ENCODE measurements at regions not wholly inside any gene's neighbourhood (a gene's known extent, or its start where the extent isn't known, plus 50 kb on each side); places are given as distances from the start of the nearest gene placed in this dataset.
A peak's percentile ranks its signal among the peaks of the same experiment; 100 is the strongest.

- no peak overlapping the region for H4K91ac ChIP-seq (ENCODE audit: low read depth, low read length, poor library complexity)
- H3K4ac ChIP-seq (ENCODE audit: low read length) = no peak overlapping the region
- no peak for DNase-seq (ENCODE audit: low spot score)
- no peak overlapping the region for H2BK120ac ChIP-seq (ENCODE audit: low read depth, low read length)
- H2AFZ ChIP-seq (ENCODE audit: low read length) = no peak overlapping the region
- no peak overlapping the region for H2BK15ac ChIP-seq (ENCODE audit: low read length)
- no peaks in the 10 kb centered on the region for H3K79me1 ChIP-seq (ENCODE audit: low read depth, low read length)
- H3K9me3 ChIP-seq (replicated peaks in 1 of 2; ENCODE audit: control insufficient read depth in 2 of 2, insufficient read depth in 1 of 2, low read depth in 1 of 2, low read length in 2 of 2) = no peaks in the 10 kb centered on the region
- H3K4me2 ChIP-seq (ENCODE audit: insufficient read depth, low read length, poor library complexity, severe bottlenecking) = no peak overlapping the region
- no peaks in the 10 kb centered on the region for H3K4me1 ChIP-seq (ENCODE audit: control insufficient read depth in 2 of 2, insufficient read depth in 1 of 2, low read depth in 1 of 2, low read length in 2 of 2)
- H3K9ac ChIP-seq (ENCODE audit: low read depth, low read length, poor library complexity) = no peak overlapping the region
- WGBS, 2 donors (ENCODE audit: extremely low coverage in 2 of 2, insufficient read length in 2 of 2, insufficient replicate concordance in 1 of 2) = no CpG with 5 or more reads among the region's 4 CpGs
- no peak overlapping the region for H3K4me3 ChIP-seq (ENCODE audit: low read length in 2 of 2)
- no peak overlapping the region for H2AK5ac ChIP-seq (ENCODE audit: low read depth, low read length)
- no peaks in the 10 kb centered on the region for H3K36me3 ChIP-seq (replicated peaks in 1 of 2; ENCODE audit: control insufficient read depth in 2 of 2, insufficient read depth in 2 of 2, low read length in 2 of 2)
- no peak overlapping the region for H2BK12ac ChIP-seq (ENCODE audit: low read length)
- H3K27ac ChIP-seq (replicated peaks; ENCODE audit: low read length) = no peak overlapping the region
- no peak overlapping the region for H4K8ac ChIP-seq (ENCODE audit: low read depth, low read length)
- no peaks in the 10 kb centered on the region for H3K27me3 ChIP-seq (ENCODE audit: control insufficient read depth in 3 of 3, insufficient read depth in 3 of 3, low read depth in 1 of 3, low read length in 3 of 3)
- H2BK5ac ChIP-seq (ENCODE audit: low read length) = no peak overlapping the region
- H3K18ac ChIP-seq (ENCODE audit: low read length) = no peak overlapping the region
- H3K23ac ChIP-seq (ENCODE audit: low read depth, low read length, poor library complexity) = no peak overlapping the region
- H3K14ac ChIP-seq (ENCODE audit: low read length) = no peak overlapping the region
Observed at GRCh38 chr18:4593459-4593858, 138.4 kb upstream of the DLGAP1 start.

GRCh38 chr18:4589056-4589800 lies 134.1 kb upstream of the DLGAP1 start:
- H3K79me1 ChIP-seq (ENCODE audit: low read depth, low read length) = no peaks in the 10 kb centered on the region
- no peak overlapping the region for H4K8ac ChIP-seq (ENCODE audit: low read depth, low read length)
- no peak overlapping the region for H3K4me3 ChIP-seq (ENCODE audit: low read length in 2 of 2)
- no peak overlapping the region for H3K23ac ChIP-seq (ENCODE audit: low read depth, low read length, poor library complexity)
- H3K27ac ChIP-seq (replicated peaks; ENCODE audit: low read length) = no peak overlapping the region
- H2BK120ac ChIP-seq (ENCODE audit: low read depth, low read length) = no peak overlapping the region
- no peak overlapping the region for H3K4me2 ChIP-seq (ENCODE audit: insufficient read depth, low read length, poor library complexity, severe bottlenecking)
- no peaks in the 10 kb centered on the region for H3K36me3 ChIP-seq (replicated peaks in 1 of 2; ENCODE audit: control insufficient read depth in 2 of 2, insufficient read depth in 2 of 2, low read length in 2 of 2)
- no peak overlapping the region for H4K91ac ChIP-seq (ENCODE audit: low read depth, low read length, poor library complexity)
- no peak overlapping the region for H2AFZ ChIP-seq (ENCODE audit: low read length)
- no CpG with 5 or more reads among the region's 5 CpGs for WGBS, 2 donors (ENCODE audit: extremely low coverage in 2 of 2, insufficient read length in 2 of 2, insufficient replicate concordance in 1 of 2)
- no peak overlapping the region for H2BK15ac ChIP-seq (ENCODE audit: low read length)
- H3K14ac ChIP-seq (ENCODE audit: low read length) = no peak overlapping the region
- H3K9me3 ChIP-seq (replicated peaks in 1 of 2; ENCODE audit: control insufficient read depth in 2 of 2, insufficient read depth in 1 of 2, low read depth in 1 of 2, low read length in 2 of 2) = peaks cover 0 to 2% of the 10 kb centered on the region in 2 donors
- H3K27me3 ChIP-seq (ENCODE audit: control insufficient read depth in 3 of 3, insufficient read depth in 3 of 3, low read depth in 1 of 3, low read length in 3 of 3) = no peaks in the 10 kb centered on the region
- H3K9ac ChIP-seq (ENCODE audit: low read depth, low read length, poor library complexity) = no peak overlapping the region
- H3K4ac ChIP-seq (ENCODE audit: low read length) = no peak overlapping the region
- no peak overlapping the region for H2BK5ac ChIP-seq (ENCODE audit: low read length)
- H3K18ac ChIP-seq (ENCODE audit: low read length) = no peak overlapping the region
- no peak overlapping the region for H2AK5ac ChIP-seq (ENCODE audit: low read depth, low read length)
- H3K4me1 ChIP-seq (ENCODE audit: control insufficient read depth in 2 of 2, insufficient read depth in 1 of 2, low read depth in 1 of 2, low read length in 2 of 2) = no peaks in the 10 kb centered on the region
- DNase-seq (ENCODE audit: low spot score) = no peak
- no peak overlapping the region for H2BK12ac ChIP-seq (ENCODE audit: low read length)

DNA sequence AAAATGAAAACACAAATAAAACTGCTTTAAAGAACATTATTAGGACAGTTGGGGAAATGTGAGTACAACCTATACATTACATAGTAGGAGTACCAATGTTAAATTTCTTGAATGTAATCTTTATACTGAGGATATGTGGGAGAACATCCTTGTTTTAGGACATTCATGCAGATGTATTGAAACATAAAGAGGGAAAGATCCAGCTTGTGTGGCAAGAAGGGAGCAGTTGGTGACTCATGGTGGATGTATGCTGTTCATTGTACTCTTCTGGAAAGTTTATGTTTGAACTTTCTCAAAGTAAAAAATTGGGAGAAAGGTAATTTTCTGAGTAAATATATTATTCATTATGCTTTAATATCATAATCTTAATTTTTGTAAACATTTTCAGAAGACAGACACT lies 132.1 kb upstream of the DLGAP1 start:
- Histone ChIP-seq H2AFZ (ENCODE audit: low read length) (no peak overlapping the region), H3K23ac (ENCODE audit: low read depth, low read length, poor library complexity) (no peak overlapping the region), H3K9me3 (replicated peaks in 1 of 2; ENCODE audit: control insufficient read depth in 2 of 2, insufficient read depth in 1 of 2, low read depth in 1 of 2, low read length in 2 of 2) (peaks cover 0 to 2% of the 10 kb centered on the region in 2 donors), H3K4me3 (ENCODE audit: low read length in 2 of 2) (no peak overlapping the region), H3K27me3 (ENCODE audit: control insufficient read depth in 3 of 3, insufficient read depth in 3 of 3, low read depth in 1 of 3, low read length in 3 of 3) (no peaks in the 10 kb centered on the region), H3K27ac (replicated peaks; ENCODE audit: low read length) (no peak overlapping the region), H2BK15ac (ENCODE audit: low read length) (no peak overlapping the region), H3K4me1 (ENCODE audit: control insufficient read depth in 2 of 2, insufficient read depth in 1 of 2, low read depth in 1 of 2, low read length in 2 of 2) (no peaks in the 10 kb centered on the region), H3K4me2 (ENCODE audit: insufficient read depth, low read length, poor library complexity, severe bottlenecking) (no peak overlapping the region), H2AK5ac (ENCODE audit: low read depth, low read length) (no peak overlapping the region), H2BK5ac (ENCODE audit: low read length) (no peak overlapping the region), H3K4ac (ENCODE audit: low read length) (no peak overlapping the region), H2BK120ac (ENCODE audit: low read depth, low read length) (no peak overlapping the region), H2BK12ac (ENCODE audit: low read length) (no peak overlapping the region), H3K14ac (ENCODE audit: low read length) (no peak overlapping the region), H4K8ac (ENCODE audit: low read depth, low read length) (no peak overlapping the region), H4K91ac (ENCODE audit: low read depth, low read length, poor library complexity) (no peak overlapping the region), H3K36me3 (replicated peaks in 1 of 2; ENCODE audit: control insufficient read depth in 2 of 2, insufficient read depth in 2 of 2, low read length in 2 of 2) (no peaks in the 10 kb centered on the region), H3K9ac (ENCODE audit: low read depth, low read length, poor library complexity) (no peak overlapping the region), H3K79me1 (ENCODE audit: low read depth, low read length) (no peaks in the 10 kb centered on the region), H3K18ac (ENCODE audit: low read length) (no peak overlapping the region)
- DNase-seq (ENCODE audit: low spot score) = no peak

DNA sequence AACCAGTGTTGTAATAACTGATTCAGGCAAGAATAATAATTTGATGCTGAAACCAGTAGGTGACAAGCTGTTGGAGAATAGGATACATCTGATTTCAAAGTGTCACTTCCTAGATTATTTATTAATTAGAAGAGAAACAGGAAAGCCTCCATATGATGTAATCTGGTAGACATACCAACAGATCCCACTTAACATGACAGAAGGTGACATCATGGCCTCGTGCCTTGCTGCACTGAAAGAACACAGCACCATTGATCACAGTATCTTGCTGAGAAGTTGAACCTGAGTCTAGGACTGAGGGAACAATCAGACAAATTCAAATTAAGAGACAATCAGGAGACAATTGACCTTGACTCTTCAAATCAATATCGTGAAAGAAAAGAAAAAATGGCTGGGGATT lies 131.6 kb upstream of the DLGAP1 start:
- H3K36me3 ChIP-seq (replicated peaks in 1 of 2; ENCODE audit: control insufficient read depth in 2 of 2, insufficient read depth in 2 of 2, low read length in 2 of 2) = no peaks in the 10 kb centered on the region
- no peak for DNase-seq (ENCODE audit: low spot score)
- no peak overlapping the region for H2BK5ac ChIP-seq (ENCODE audit: low read length)
- no peaks in the 10 kb centered on the region for H3K27me3 ChIP-seq (ENCODE audit: control insufficient read depth in 3 of 3, insufficient read depth in 3 of 3, low read depth in 1 of 3, low read length in 3 of 3)
- H3K9me3 ChIP-seq (replicated peaks in 1 of 2; ENCODE audit: control insufficient read depth in 2 of 2, insufficient read depth in 1 of 2, low read depth in 1 of 2, low read length in 2 of 2) = peaks cover 0 to 2% of the 10 kb centered on the region in 2 donors
- no peak overlapping the region for H3K23ac ChIP-seq (ENCODE audit: low read depth, low read length, poor library complexity)
- no peak overlapping the region for H3K18ac ChIP-seq (ENCODE audit: low read length)
- no peak overlapping the region for H3K9ac ChIP-seq (ENCODE audit: low read depth, low read length, poor library complexity)
- no peak overlapping the region for H2AK5ac ChIP-seq (ENCODE audit: low read depth, low read length)
- H3K4me3 ChIP-seq (ENCODE audit: low read length in 2 of 2) = no peak overlapping the region
- H2BK12ac ChIP-seq (ENCODE audit: low read length) = no peak overlapping the region
- no peak overlapping the region for H3K4ac ChIP-seq (ENCODE audit: low read length)
- H2BK120ac ChIP-seq (ENCODE audit: low read depth, low read length) = no peak overlapping the region
- no peaks in the 10 kb centered on the region for H3K79me1 ChIP-seq (ENCODE audit: low read depth, low read length)
- H4K91ac ChIP-seq (ENCODE audit: low read depth, low read length, poor library complexity) = no peak overlapping the region
- H4K8ac ChIP-seq (ENCODE audit: low read depth, low read length) = no peak overlapping the region
- peak overlapping the region; percentile 30 for H2AFZ ChIP-seq (ENCODE audit: low read length)
- H3K4me2 ChIP-seq (ENCODE audit: insufficient read depth, low read length, poor library complexity, severe bottlenecking) = no peak overlapping the region
- H3K4me1 ChIP-seq (ENCODE audit: control insufficient read depth in 2 of 2, insufficient read depth in 1 of 2, low read depth in 1 of 2, low read length in 2 of 2) = no peaks in the 10 kb centered on the region
- no peak overlapping the region for H3K27ac ChIP-seq (replicated peaks; ENCODE audit: low read length)
- no CpG with 5 or more reads among the region's 2 CpGs for WGBS, 2 donors (ENCODE audit: extremely low coverage in 2 of 2, insufficient read length in 2 of 2, insufficient replicate concordance in 1 of 2)
- H3K14ac ChIP-seq (ENCODE audit: low read length) = no peak overlapping the region
- no peak overlapping the region for H2BK15ac ChIP-seq (ENCODE audit: low read length)

All from neuronal stem cell (in vitro differentiated cells).